ENCODE measurements at regions not wholly inside any gene's neighbourhood (a gene's known extent, or its start where the extent isn't known, plus 50 kb on each side); places are given as distances from the start of the nearest gene placed in this dataset.
"Not testable (repeated sequence)": the region's sequence is repeated elsewhere in the genome, so short reads cannot be mapped to it uniquely, and the experiment has no call there.

DNA sequence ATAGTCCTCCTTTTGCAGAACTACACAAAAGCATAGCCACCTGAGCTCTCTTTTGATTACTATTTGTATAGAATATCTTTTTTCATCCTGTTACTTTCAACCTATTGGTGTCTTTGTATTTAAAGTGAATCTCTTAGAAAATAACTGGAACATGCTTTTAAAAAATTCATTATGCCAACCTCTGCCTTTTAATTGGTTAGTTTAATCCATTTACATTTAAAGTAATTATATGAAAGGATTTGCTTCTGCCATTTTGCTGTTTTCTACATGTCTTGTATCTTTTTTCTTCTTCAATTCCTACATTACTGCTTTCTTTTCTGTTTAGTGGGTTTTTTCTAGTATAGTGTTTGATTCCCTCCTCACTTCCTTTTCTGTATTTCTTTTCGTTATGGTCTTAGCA is 407.5 kb upstream of the ZEB2 start:
- peaks cover under 1% of the 10 kb centered on the region for H3K4me1 Mint-ChIP-seq
- H3K9me3 Mint-ChIP-seq, result no peaks in the 10 kb centered on the region
- intact Hi-C loops (cut with micrococcal nuclease), result no loop called here
- no peaks in the 10 kb centered on the region for H3K36me3 Mint-ChIP-seq (ENCODE audit: low read depth)
- H3K27ac Mint-ChIP-seq, result no peak overlapping the region
- H3K4me3 Mint-ChIP-seq, result no peak overlapping the region
- H3K27me3 Mint-ChIP-seq, result no peaks in the 10 kb centered on the region
- DNase-seq, result no peak

DNA sequence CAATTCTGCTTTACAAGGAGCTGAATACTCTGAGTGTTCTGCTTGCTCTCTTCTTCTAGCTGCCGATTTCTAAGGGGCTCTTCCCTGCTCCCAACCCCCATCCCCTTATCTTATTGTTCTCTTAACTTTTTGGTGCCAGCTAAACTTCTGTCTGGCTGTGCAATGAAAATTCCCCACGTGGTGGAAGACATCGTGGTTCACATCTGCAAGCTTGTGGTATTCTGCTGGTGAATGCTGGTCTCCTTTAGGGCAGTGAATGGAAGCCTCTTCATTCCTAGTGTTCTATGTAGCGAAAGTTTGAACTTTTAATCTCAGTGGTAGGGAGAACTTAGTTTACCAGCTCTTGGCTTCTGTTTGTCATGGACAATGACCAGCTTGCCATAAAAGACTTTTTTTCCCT is 406.0 kb upstream of the ZEB2 start:
- Mint-ChIP-seq H3K27ac (no peak overlapping the region), H3K36me3 (ENCODE audit: low read depth) (no peaks in the 10 kb centered on the region), H3K9me3 (no peaks in the 10 kb centered on the region), H3K4me3 (no peak overlapping the region), H3K4me1 (peaks cover 2% of the 10 kb centered on the region), H3K27me3 (no peaks in the 10 kb centered on the region)
- intact Hi-C loops (cut with micrococcal nuclease), result no loop called here
- no peak for DNase-seq

DNA sequence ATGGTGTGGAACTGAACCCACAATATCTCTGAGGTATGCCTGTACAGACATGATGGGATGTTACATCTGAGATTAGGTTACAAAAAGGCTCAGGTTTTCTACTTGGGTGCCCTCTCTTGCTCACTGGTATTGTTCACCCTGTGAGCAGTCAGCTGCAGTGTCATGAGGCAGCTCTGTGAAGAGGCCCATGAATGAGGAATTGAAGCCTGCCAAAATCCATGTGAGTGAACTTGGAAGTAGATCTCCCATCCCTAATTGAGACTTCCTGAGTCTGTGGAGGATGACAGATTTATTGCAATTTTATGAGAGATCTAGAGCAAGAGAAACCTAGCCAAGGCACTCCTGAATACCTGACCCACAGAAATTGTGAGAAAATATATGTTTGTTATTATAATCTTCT is 404.9 kb upstream of the ZEB2 start:
- no peak for DNase-seq
- Mint-ChIP-seq H3K27ac (no peak overlapping the region), H3K4me3 (no peak overlapping the region), H3K36me3 (ENCODE audit: low read depth) (no peaks in the 10 kb centered on the region), H3K4me1 (peaks cover 2% of the 10 kb centered on the region), H3K9me3 (no peaks in the 10 kb centered on the region), H3K27me3 (no peaks in the 10 kb centered on the region)
- intact Hi-C loops (cut with micrococcal nuclease), result no loop called here

DNA sequence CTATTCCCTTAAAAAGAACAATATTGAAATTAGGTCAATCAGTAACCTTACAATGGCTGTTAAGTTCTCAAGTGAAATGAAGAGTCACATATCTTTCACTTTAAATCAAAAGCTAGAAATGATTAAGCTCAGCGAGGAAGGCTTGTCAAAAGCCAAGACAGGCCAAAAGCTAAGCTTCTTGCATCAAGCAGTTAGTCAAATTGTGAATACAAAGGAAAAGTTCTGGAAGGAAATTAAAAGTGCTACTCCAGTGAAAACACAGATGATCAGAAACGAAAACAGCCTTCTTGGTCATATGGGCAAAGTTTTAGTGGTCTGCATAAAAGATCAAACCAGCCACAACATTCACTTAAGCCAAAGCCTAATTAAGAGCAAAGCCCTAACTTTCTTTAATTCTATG is 402.6 kb upstream of the ZEB2 start:
- intact Hi-C loops (cut with micrococcal nuclease), result no loop called here
- H3K27ac Mint-ChIP-seq, result no peak overlapping the region

DNA sequence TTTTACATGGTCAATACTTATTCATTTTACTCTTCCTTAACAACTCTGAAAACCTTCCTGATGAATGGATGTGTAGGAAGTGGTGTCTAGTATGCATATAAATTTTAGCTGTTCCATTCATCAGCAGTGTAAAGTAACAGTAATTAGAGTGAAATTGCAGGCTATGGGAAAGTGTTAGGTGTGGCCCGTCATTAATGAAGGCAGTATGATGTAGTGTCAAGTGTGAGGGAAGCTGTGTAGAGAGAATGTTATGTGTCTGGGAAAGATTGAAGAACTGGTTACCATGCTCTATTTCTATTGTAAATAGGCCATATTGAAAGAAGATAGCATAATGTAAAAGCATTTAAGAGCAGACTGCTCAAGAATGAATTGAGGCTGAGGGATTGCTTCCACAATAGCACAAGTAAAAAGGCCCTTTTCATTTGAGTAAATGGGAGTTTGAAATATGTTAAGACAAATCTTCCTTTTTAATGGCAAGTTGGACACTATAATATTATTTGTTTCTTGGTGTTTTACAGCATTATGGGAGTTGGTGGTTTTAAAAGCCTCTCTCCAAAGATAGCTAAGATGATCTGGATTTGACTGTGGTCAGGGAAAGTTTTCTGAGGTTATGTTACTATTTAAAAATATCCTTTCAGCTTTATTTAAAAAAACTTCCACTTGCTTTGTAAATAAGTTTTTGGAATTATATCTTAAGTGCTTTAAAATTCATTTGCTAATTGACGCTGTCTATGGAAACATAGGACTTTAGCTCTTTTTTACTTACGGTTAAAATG is 401.0 kb upstream of the ZEB2 start:
- no peaks in the 10 kb centered on the region for H3K36me3 Mint-ChIP-seq (ENCODE audit: low read depth)
- peaks cover 2% of the 10 kb centered on the region for H3K4me1 Mint-ChIP-seq
- DNase-seq, result no peak
- intact Hi-C loops (cut with micrococcal nuclease), result no loop called here
- no peak overlapping the region for H3K27ac Mint-ChIP-seq
- no peaks in the 10 kb centered on the region for H3K9me3 Mint-ChIP-seq
- H3K4me3 Mint-ChIP-seq, result no peak overlapping the region
- no peaks in the 10 kb centered on the region for H3K27me3 Mint-ChIP-seq

More for the DNA sequence above, 402.6 kb upstream of the ZEB2 start:
- no peak overlapping the region for H3K4me3 Mint-ChIP-seq
- no peak for DNase-seq
- H3K27me3 Mint-ChIP-seq, result no peaks in the 10 kb centered on the region
- no peaks in the 10 kb centered on the region for H3K36me3 Mint-ChIP-seq (ENCODE audit: low read depth)
- H3K9me3 Mint-ChIP-seq, result no peaks in the 10 kb centered on the region
- peaks cover 2% of the 10 kb centered on the region for H3K4me1 Mint-ChIP-seq

DNA sequence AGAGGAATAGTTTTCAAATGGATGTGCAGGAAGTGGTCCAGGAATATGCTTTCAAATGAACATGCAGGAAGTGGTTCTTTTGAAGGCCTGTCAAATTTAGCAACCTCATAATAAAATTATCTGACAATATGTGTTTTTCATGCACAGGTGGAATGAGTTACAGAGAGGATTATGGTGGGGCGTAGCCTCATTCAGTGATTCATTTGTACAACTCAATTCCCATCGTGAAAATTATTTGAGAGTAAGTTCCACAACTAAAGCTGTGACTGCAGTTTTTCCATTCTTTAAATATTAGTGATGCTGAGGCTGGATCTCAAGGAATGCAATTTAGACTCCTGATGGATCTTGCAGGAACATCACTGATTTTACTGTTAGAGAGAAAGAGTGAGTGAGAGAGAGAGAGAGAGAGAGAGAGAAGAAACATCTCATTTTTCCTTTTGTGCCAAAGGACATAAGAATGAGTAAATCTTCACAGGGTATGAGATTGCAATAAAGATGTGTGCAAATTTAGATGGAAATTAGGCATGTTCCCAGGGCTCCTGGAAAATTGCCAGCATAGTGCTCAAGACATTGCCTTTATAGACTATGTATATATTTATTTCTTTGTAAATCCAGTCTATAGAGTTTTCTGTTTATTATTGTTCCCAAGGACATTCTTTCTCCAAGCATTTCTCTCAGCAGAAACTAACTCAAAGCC is 394.9 kb upstream of the ZEB2 start:
- H3K36me3 Mint-ChIP-seq (ENCODE audit: low read depth), result no peaks in the 10 kb centered on the region
- no peak overlapping the region for H3K4me3 Mint-ChIP-seq
- H3K27ac Mint-ChIP-seq, result no peak overlapping the region
- DNase-seq, result no peak
- intact Hi-C loops (cut with micrococcal nuclease), result no loop called here
- H3K4me1 Mint-ChIP-seq, result no peaks in the 10 kb centered on the region
- H3K27me3 Mint-ChIP-seq, result no peaks in the 10 kb centered on the region
- H3K9me3 Mint-ChIP-seq, result no peaks in the 10 kb centered on the region

DNA sequence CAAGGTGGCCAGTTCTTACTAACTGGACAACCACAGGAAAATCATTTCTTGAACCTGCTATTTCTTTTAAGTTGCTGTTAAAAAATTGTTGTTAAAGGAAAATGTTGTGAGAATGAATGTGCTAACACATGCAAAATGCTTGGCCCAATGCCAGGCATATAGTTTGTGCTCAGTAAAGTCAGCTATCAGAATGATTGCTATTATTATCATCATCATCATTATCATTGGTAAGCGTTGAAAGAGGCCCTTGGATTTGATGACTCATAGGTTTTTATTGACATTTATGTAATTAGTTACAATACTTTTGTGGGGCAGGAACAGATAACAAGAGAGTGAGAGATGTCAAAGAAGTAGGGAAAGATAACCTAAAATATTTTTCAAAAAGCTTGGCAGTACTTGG is 394.2 kb upstream of the ZEB2 start:
- H3K36me3 Mint-ChIP-seq (ENCODE audit: low read depth), result no peaks in the 10 kb centered on the region

DNA sequence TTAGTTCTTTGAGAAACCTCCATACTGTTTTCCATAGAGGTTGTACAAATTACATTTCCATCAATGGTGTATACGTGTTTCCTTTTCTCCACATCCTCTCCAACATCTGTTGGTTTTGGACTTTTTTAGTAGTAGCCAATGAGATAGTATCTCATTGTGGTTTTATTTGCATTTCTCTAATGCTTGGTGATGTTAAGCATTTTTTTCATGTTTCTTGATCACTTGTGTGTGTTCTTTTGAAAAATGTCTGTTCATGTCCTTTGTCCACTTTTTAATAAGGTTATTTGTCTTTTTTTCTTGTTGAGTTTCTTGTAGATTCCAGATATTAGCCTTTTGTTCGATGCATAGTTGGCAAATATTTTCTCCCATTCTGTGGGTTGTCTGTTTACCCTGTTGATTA is 392.3 kb upstream of the ZEB2 start:
- DNase-seq, result no peak
- intact Hi-C loops (cut with micrococcal nuclease), result no loop called here
- Mint-ChIP-seq H3K9me3 (no peaks in the 10 kb centered on the region), H3K27me3 (no peaks in the 10 kb centered on the region), H3K27ac (no peak overlapping the region), H3K4me1 (no peaks in the 10 kb centered on the region), H3K4me3 (no peak overlapping the region), H3K36me3 (ENCODE audit: low read depth) (no peaks in the 10 kb centered on the region)

More for the DNA sequence above, 394.2 kb upstream of the ZEB2 start:
- Mint-ChIP-seq H3K4me1 (no peaks in the 10 kb centered on the region), H3K9me3 (no peaks in the 10 kb centered on the region), H3K27ac (no peak overlapping the region), H3K27me3 (no peaks in the 10 kb centered on the region), H3K4me3 (no peak overlapping the region)
- no peak for DNase-seq
- intact Hi-C loops (cut with micrococcal nuclease), result no loop called here

DNA sequence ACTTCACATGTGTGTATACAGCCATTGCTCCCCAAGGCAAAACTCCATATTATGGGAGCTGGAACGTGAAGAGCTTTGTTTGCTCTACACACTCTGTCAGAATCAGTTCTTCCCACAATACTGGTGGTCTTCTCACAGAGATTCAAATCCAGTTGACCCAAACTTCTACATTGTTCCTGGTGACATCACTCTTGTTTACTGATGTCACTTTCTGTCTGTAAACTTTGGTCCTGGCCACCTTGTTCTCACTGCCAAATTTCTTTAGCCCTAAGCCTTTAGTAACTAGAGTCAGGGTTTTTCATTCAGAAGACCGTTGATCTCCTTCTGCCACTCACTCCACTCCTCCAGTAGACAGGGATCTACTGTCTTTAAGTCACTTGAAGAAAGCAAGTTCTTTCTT is 386.0 kb upstream of the ZEB2 start:
- Mint-ChIP-seq H3K4me3 (no peak overlapping the region), H3K27me3 (no peaks in the 10 kb centered on the region), H3K9me3 (peaks cover 4% of the 10 kb centered on the region), H3K27ac (no peak overlapping the region), H3K4me1 (no peaks in the 10 kb centered on the region), H3K36me3 (ENCODE audit: low read depth) (no peaks in the 10 kb centered on the region)
- no peak for DNase-seq
- intact Hi-C loops (cut with micrococcal nuclease), result no loop called here

DNA sequence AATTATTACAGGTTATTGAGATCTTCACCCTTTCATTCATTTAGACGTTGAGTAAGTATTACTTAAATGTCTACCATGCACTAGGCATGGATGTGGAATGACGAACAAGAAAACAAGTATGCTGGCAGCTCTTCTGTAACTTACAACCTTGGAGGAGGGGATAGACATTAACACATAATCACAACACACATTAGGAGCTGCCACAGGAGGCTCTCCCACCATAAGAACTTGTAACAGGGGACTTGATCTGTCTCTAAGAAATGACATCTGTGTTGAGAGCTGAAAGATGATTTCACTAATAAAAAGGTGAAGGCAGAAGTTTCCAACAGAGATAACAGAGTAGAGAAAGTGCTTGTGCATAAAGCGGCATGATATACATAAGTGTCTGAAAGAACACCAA is 384.7 kb upstream of the ZEB2 start:
- no peaks in the 10 kb centered on the region for H3K4me1 Mint-ChIP-seq
- no peak for DNase-seq
- peaks cover 4% of the 10 kb centered on the region for H3K9me3 Mint-ChIP-seq
- intact Hi-C loops (cut with micrococcal nuclease), result no loop called here
- H3K27me3 Mint-ChIP-seq, result no peaks in the 10 kb centered on the region
- H3K27ac Mint-ChIP-seq, result no peak overlapping the region
- H3K4me3 Mint-ChIP-seq, result no peak overlapping the region
- no peaks in the 10 kb centered on the region for H3K36me3 Mint-ChIP-seq (ENCODE audit: low read depth)

DNA sequence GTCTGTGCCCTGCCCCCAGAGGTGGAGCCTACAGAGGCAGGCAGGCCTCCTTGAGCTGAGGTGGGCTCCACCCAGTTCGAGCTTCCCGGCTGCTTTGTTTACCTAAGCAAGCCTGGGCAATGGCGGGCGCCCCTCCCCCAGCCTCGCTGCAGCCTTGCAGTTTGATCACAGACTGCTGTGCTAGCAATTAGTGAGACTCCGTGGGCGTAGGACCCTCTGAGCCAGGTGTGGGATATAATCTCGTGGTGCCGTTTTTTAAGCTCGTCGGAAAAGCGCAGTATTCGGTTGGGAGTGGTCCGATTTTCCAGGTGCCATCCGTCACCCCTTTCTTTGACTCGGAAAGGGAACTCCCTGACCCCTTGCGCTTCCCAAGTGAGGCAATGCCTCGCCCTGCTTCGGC is 383.1 kb upstream of the ZEB2 start:
- H3K4me1 Mint-ChIP-seq; H3K27ac Mint-ChIP-seq; H3K27me3 Mint-ChIP-seq; H3K9me3 Mint-ChIP-seq; H3K4me3 Mint-ChIP-seq; intact Hi-C loops (cut with micrococcal nuclease); H3K36me3 Mint-ChIP-seq (ENCODE audit: low read depth); DNase-seq: not testable (repeated sequence)

DNA sequence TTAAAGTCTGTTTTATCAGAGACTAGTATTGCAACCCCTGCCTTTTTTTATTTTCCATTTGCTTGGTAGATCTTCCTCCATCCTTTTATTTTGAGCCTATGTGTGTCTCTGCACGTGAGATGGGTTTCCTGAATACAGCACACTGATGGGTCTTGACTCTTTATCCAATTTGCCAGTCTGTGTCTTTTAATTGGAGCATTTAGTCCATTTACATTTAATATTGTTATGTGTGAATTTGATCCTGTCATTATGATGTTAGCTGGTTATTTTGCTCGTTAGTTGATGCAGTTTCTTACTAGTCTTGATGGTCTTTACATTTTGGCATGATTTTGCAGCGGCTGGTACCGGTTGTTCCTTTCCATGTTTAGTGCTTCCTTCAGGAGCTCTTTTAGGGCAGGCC is 381.5 kb upstream of the ZEB2 start:
- intact Hi-C loops (cut with micrococcal nuclease); H3K36me3 Mint-ChIP-seq (ENCODE audit: low read depth): not testable (repeated sequence)

DNA sequence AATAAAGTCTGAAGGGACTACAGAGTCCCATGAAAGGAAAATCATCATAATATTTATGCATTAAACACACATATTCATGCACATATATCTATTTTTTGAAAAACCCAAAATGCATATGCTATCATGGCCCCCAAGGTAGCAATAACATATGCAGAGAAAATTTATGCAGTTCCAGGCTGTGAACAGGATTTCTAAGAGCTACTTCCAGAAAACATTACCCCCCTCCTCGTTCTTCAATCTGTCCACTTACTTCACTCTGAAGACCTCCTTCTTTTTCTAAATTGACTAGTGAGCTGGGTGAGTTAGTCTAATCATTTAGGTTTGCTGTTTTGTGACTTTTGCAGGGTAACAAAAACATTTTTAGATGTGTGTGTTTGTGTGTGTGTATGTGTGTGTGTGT is 376.4 kb upstream of the ZEB2 start:
- no peaks in the 10 kb centered on the region for H3K27me3 Mint-ChIP-seq
- H3K27ac Mint-ChIP-seq, result no peak overlapping the region
- H3K4me3 Mint-ChIP-seq, result no peak overlapping the region
- intact Hi-C loops (cut with micrococcal nuclease), result no loop called here
- no peaks in the 10 kb centered on the region for H3K4me1 Mint-ChIP-seq
- no peaks in the 10 kb centered on the region for H3K9me3 Mint-ChIP-seq
- no peaks in the 10 kb centered on the region for H3K36me3 Mint-ChIP-seq (ENCODE audit: low read depth)
- no peak for DNase-seq

More for the DNA sequence above, 381.5 kb upstream of the ZEB2 start:
- H3K4me3 Mint-ChIP-seq, H3K4me1 Mint-ChIP-seq, DNase-seq, H3K27me3 Mint-ChIP-seq, H3K9me3 Mint-ChIP-seq, H3K27ac Mint-ChIP-seq: not testable (repeated sequence)

DNA sequence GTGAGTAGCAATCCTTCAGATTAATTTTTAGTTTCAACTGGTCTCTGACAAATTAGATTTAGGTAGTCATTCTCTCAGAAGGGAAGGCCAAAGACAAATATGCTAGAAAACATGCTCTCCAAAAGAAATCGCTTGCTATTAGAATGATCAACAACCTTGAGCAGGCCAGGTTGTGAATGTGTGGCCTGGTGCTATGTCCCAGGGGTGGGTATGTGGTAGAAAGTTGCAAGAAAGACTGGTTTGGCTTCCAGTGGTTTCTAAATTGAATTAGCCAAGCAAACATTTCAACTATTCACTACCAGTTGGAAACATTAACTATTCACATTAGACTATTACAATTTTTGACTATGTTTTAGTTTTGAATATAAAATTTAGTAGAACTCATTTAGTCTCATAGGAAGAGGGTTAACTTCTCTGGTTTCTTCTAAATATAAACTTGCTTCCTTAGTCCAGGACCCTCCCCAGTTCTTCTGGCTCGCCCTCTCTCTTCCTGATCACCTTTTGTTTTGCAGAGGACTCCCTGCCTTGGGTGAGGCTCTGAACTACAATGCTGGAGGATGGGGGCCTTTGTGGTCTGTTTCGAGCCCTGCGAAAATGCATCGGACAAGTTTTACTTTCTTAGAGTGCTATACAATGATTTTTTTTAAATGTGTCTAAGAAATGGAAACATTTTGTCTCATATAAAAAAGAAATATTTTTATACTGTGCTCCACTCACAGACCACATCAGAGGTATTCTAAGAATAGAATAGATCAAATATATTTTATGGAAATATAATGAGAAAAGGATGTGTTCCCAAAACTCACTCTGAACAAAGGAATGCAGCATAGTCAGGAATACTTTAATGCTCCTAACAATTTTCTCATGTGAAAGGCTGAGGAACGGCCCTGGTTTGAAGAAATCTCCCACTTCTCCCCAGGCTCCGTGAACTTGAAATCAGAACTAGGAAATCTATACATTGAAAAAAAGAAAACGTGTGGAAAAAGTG is 375.0 kb upstream of the ZEB2 start:
- DNase-seq, result no peak
- Mint-ChIP-seq H3K9me3 (no peaks in the 10 kb centered on the region), H3K27ac (no peak overlapping the region), H3K27me3 (no peaks in the 10 kb centered on the region), H3K4me1 (no peaks in the 10 kb centered on the region), H3K4me3 (no peak overlapping the region), H3K36me3 (ENCODE audit: low read depth) (no peaks in the 10 kb centered on the region)
- intact Hi-C loops (cut with micrococcal nuclease), result no loop called here
